DOHH2 (cell line): ENCODE measurements at regions not wholly inside any gene's neighbourhood (a gene's known extent, or its start where the extent isn't known, plus 50 kb on each side); places are given as distances from the start of the nearest gene placed in this dataset.

Experiments
- H3F3A ChIP-seq: fragments of 200-600 bp; sonication (generic), shearing (Covaris generic); 2 replicates; pipeline ENCODE4 v1.6.0; 2016; ENCODE audit warnings: antibody characterized with exemption, mild to moderate bottlenecking; ENCODE audit not compliant: control insufficient read depth, insufficient read depth
- H3K27ac ChIP-seq: fragments of 200-600 bp; sonication (generic); 2 replicates; pipeline ENCODE4 v1.5.1; 2014; ENCODE audit warnings: low read depth, mild to moderate bottlenecking, low read length, moderate library complexity
- H3K27me3 ChIP-seq: fragments of 200-600 bp; sonication (generic); 2 replicates; pipeline ENCODE4 v1.6.1; 2014; ENCODE audit warnings: mild to moderate bottlenecking, low read length, mixed read lengths; ENCODE audit not compliant: control insufficient read depth
- H3K36me3 ChIP-seq: fragments of 200-600 bp; sonication (generic); 2 replicates; pipeline ENCODE4 v1.6.1; 2014; ENCODE audit warnings: mild to moderate bottlenecking, low read length, moderate library complexity, mixed read lengths; ENCODE audit not compliant: control insufficient read depth
- H3K4me1 ChIP-seq: fragments of 200-600 bp; sonication (generic); 2 replicates; pipeline ENCODE4 v1.6.1; 2014; ENCODE audit warnings: mild to moderate bottlenecking, low read length, mixed read lengths; ENCODE audit not compliant: control insufficient read depth
- H3K4me2 ChIP-seq: fragments of 200-600 bp; sonication (generic); 2 replicates; pipeline ENCODE4 v1.6.0; 2014; ENCODE audit warnings: mild to moderate bottlenecking, low read length, moderate library complexity
- H3K4me3 ChIP-seq: fragments of 200-600 bp; sonication (generic); 2 replicates; pipeline ENCODE4 v1.5.1; 2014; ENCODE audit warnings: mild to moderate bottlenecking, low read length, mixed read lengths
- H3K79me2 ChIP-seq: fragments of 200-600 bp; sonication (generic); 2 replicates; pipeline ENCODE4 v1.6.1; 2014; ENCODE audit warnings: mild to moderate bottlenecking, low read length, mixed read lengths; ENCODE audit not compliant: control insufficient read depth
- H3K9me2 ChIP-seq: fragments of 200-600 bp; sonication (generic); replicated peaks from 2 replicates; pipeline ENCODE4 v1.6.1; 2014; ENCODE audit warnings: mild to moderate bottlenecking, low read length, mixed read lengths; ENCODE audit not compliant: control insufficient read depth
- H3K9me3 ChIP-seq: fragments of 200-600 bp; sonication (generic); 2 replicates; pipeline ENCODE4 v1.6.1; 2014; ENCODE audit warnings: antibody characterized with exemption, low read length, mixed read lengths; ENCODE audit not compliant: control insufficient read depth, insufficient read depth
- H4K20me1 ChIP-seq: fragments of 200-600 bp; sonication (generic); 2 replicates; pipeline ENCODE4 v1.6.0; 2014; ENCODE audit warnings: low read depth, mild to moderate bottlenecking, antibody characterized with exemption, low read length, moderate library complexity; ENCODE audit not compliant: control insufficient read depth, insufficient read depth
- CTCF ChIP-seq: fragments of 200-600 bp; sonication (generic); IDR thresholded peaks from one replicate; pipeline ENCODE4 v1.5.1; 2014; ENCODE audit warnings: antibody characterized with exemption, mild to moderate bottlenecking, low read depth, low read length; ENCODE audit not compliant: poor library complexity, severe bottlenecking
- EZH2phosphoT487 ChIP-seq: fragments of 200-600 bp; sonication (generic); IDR thresholded peaks from 2 replicates; pipeline ENCODE4 v1.6.1; 2017; ENCODE audit warnings: borderline replicate concordance, mild to moderate bottlenecking, antibody characterized with exemption, low read length, moderate library complexity, mixed read lengths

- Histone ChIP-seq H3K9me2 (no peaks in the 10 kb centered on the region), H4K20me1 (no peaks in the 10 kb centered on the region), H3K27ac (no peak overlapping the region), H3K4me3 (no peak overlapping the region), H3K4me2 (no peak overlapping the region), H3K79me2 (no peaks in the 10 kb centered on the region), H3F3A (no peaks in the 10 kb centered on the region), H3K36me3 (no peaks in the 10 kb centered on the region), H3K4me1 (no peaks in the 10 kb centered on the region), H3K27me3 (no peaks in the 10 kb centered on the region), H3K9me3 (no peaks in the 10 kb centered on the region)
- TF ChIP-seq CTCF (no peak), EZH2phosphoT487 (no peak)
Measured at GRCh38 chr7:116392806-116393205, 106.7 kb upstream of the CAV2 start.

- Histone ChIP-seq H3K4me2 (no peak overlapping the region), H3K27me3 (no peaks in the 10 kb centered on the region), H3K4me1 (no peaks in the 10 kb centered on the region), H3K79me2 (no peaks in the 10 kb centered on the region), H3K36me3 (no peaks in the 10 kb centered on the region), H3K27ac (no peak overlapping the region), H3K9me2 (no peaks in the 10 kb centered on the region), H4K20me1 (no peaks in the 10 kb centered on the region), H3F3A (no peaks in the 10 kb centered on the region), H3K9me3 (no peaks in the 10 kb centered on the region), H3K4me3 (no peak overlapping the region)
- no peak for TF ChIP-seq CTCF
Measured at GRCh38 chr7:116393654-116394053, 105.9 kb upstream of the CAV2 start.

- Histone ChIP-seq H3K27ac (no peak overlapping the region), H3K27me3 (no peaks in the 10 kb centered on the region), H3K36me3 (no peaks in the 10 kb centered on the region), H3F3A (no peaks in the 10 kb centered on the region), H3K4me1 (no peaks in the 10 kb centered on the region), H3K4me3 (no peak overlapping the region), H3K79me2 (no peaks in the 10 kb centered on the region), H4K20me1 (no peaks in the 10 kb centered on the region), H3K9me2 (no peaks in the 10 kb centered on the region), H3K9me3 (no peaks in the 10 kb centered on the region), H3K4me2 (no peak overlapping the region)
- TF ChIP-seq EZH2phosphoT487 (no peak), CTCF (no peak)
Measured at GRCh38 chr7:116394106-116394505, 105.4 kb upstream of the CAV2 start.
